OCI-LY7 (cell line): ENCODE measurements at regions not wholly inside any gene's neighbourhood (a gene's known extent, or its start where the extent isn't known, plus 50 kb on each side); places are given as distances from the start of the nearest gene placed in this dataset.
"Not testable (repeated sequence)": the region's sequence is repeated elsewhere in the genome, so short reads cannot be mapped to it uniquely, and the experiment has no call there.

Experiments used
- CTCF ChIP-seq: fragments of 200-600 bp; sonication (generic); conservative IDR thresholded peaks from 2 replicates; pipeline ENCODE4 v1.5.1; 2014; ENCODE audit warnings: mild to moderate bottlenecking, antibody characterized with exemption, low read length, moderate library complexity, mixed read lengths
- EZH2phosphoT487 ChIP-seq: fragments of 200-600 bp; sonication (generic); IDR thresholded peaks from 2 replicates; pipeline ENCODE4 v1.6.1; 2018; ENCODE audit warnings: low read depth, borderline replicate concordance, mild to moderate bottlenecking, mixed run types, antibody characterized with exemption, low read length, moderate library complexity, mixed read lengths

DNA sequence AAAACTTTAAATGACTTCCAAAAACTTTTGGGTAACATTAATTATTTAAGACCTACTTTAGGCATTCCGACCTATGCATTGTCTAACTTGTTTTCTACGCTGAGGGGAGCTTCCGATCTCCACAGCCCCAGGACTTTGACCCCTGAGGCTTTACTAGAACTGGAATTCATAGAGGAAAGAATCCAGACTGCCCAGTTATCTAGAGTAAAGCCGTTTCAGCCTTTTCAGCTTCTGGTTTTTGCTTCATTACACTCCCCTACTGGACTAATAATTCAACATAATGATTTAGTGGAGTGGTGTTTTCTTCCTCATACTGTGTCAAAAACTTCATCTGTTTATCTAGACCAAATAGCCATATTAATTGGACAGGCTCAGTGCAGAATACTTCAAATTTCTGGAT is 571.9 kb upstream of the PTGER4 start:
- not testable (repeated sequence) for TF ChIP-seq CTCF, EZH2phosphoT487
